Colon (tissue), 2 donors: ENCODE measurements at regions not wholly inside any gene's neighbourhood (a gene's known extent, or its start where the extent isn't known, plus 50 kb on each side); places are given as distances from the start of the nearest gene placed in this dataset.

Source experiments
- FAIRE-seq: peaks from 2 replicates; lab custom pipeline; 2012; peaks lifted over from hg19 to GRCh38; lab: Jason Lieb, UNC
- donor health status: control.
- donor health status: control.

DNA sequence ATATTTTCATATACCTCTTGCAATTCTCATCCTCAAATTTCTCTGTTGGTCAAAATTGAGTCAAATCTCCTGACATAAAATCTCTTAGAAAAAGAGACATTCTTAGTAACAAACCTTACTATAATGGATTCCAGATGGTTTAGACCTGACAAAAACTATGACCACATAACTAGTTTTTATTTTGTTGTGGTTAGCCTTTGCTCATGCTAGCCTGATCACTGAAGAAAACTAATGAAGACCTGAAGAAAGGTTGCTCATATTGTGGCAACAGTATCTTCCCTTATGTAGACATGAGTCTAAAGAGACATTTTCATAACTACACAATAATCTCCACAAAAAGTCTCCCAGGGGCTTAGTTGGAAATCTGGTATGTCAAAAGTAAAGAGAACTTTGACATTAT, 274.1 kb upstream of the TMEM161B start:
- no peak for FAIRE-seq

DNA sequence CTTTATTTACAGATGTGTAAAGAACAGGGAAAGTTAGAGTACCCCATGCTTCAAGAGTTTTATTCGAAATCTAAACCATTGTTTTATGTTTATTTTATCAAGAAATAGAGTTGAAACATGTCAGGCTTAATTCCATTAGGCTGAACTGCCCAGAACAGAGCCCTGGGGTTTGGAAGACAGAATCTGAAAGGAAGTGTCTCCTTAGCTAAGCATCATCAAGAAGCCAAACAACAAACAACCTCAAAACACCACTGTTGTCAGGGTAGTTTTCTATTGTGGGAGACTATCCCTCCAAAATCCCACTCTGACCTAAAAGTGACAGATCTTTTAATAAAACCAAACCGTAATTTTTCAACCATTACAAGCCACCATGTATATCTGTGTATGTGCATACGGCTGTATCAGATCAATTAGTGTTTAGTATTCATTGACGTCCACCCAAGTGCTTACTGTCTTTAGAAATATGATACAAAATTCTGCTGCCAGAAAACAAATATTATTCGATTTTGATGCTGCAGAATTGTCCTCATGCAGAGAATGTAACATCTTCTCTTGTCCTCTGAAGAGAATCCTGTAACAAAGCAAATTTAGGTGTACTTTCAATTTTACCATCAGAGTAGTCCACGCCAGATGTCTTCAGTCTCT, 271.9 kb upstream of the TMEM161B start:
- FAIRE-seq: no peak

DNA sequence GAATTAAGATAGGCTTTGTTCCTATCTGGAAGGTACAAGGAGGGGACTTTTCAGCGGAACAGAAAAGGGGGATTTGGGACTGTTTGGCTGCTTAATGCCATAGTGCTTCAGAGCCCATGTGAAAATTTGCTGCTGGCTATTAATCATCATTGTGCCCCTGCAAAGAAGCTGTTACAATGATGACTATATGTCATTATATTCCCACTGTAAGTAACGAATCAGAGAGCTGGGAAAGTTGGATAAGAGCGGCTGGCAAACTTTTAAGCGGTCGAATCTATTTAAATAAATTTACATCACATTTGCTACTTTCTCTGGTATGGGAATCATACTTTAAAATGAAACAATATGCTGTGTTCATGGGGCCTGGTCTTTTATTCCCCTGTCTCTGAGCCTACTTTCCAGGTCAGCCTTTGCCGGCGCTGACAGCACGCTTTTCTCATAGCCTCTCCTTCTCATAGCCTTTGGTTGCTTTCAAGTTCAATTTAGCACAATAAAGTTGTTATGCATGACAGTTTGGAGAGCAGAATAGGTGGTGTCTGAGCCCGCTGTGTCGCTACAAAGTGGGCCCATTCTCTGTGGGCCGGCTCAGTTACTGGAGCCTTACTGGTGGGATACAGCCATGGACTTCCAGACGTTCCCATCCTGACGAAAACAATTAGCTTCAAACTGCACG, 271.2 kb upstream of the TMEM161B start:
- FAIRE-seq: no peak

DNA sequence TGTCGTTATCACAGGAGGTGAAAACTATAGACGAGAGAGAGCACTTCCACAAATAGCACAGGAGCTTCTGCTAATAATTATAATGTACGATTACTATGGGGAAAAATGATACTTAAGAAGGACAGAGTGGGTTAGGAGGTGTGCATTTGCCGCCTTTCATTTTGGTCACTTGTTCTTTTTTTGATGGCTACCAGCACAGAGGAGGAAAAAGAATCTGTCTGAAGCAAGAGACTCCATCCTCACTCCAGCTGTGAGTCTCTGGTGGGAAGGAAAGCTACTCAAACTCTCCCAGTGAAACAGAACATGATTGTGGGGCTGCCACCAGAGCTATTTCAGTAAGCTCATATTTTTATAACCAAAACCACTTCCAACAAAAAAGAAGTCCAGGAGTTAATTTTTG, 270.4 kb upstream of the TMEM161B start:
- FAIRE-seq: no peak

DNA sequence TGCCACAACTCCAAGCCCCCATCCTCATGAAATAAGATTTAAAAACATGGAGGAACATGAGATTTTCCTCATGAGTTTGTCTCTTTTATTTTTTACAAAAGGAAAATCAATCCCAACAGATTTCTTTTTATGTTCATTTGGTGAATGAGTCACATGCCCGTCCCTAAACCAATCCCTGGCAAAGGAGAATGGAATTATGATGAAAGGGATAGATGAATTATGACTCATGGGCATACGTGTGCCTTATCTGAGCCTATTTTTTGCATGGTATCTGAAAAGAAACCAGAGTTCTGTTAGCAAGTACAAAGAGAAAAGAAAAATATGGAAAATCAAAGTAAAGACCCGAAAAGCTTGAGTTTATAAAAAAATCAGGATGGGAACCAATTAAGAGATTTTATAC, 267.5 kb upstream of the TMEM161B start:
- no peak for FAIRE-seq

DNA sequence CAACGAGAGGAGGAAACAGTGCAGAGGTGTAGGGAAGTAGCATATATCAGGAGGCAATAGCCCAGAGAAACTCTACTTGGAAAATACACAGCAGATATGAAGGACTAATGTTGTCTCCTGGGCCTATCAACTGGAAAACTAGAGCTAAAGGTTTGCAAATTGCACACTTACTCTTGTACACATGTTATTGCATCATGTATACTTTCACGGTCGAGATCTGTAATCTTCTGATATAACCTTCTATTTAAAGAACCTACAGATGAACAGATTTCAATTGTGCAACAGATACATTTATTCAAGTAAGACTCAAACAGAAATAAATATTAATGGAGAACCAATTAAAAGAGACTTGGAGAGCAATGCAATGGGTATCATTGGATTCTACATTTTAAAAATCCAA, 256.3 kb upstream of the TMEM161B start:
- FAIRE-seq: no peak

DNA sequence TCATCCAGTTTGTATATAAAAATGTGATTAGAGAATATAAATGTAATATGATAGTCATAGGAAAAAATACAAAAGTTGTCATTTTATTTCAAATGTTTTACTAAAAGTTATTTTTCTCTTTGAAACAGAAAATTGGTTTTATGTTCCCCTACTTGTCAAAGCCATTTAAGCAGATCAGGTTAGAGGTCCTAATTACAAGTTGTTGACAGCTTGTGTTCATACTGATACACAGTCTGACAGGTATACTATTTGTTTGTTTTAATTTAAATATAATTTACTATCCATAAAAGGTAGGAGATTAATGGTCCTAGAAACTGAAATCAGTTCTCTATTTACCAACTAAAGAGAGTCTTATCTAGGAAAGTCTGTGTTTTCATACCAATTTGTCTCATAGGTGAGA, 250.4 kb upstream of the TMEM161B start:
- FAIRE-seq: no peak

DNA sequence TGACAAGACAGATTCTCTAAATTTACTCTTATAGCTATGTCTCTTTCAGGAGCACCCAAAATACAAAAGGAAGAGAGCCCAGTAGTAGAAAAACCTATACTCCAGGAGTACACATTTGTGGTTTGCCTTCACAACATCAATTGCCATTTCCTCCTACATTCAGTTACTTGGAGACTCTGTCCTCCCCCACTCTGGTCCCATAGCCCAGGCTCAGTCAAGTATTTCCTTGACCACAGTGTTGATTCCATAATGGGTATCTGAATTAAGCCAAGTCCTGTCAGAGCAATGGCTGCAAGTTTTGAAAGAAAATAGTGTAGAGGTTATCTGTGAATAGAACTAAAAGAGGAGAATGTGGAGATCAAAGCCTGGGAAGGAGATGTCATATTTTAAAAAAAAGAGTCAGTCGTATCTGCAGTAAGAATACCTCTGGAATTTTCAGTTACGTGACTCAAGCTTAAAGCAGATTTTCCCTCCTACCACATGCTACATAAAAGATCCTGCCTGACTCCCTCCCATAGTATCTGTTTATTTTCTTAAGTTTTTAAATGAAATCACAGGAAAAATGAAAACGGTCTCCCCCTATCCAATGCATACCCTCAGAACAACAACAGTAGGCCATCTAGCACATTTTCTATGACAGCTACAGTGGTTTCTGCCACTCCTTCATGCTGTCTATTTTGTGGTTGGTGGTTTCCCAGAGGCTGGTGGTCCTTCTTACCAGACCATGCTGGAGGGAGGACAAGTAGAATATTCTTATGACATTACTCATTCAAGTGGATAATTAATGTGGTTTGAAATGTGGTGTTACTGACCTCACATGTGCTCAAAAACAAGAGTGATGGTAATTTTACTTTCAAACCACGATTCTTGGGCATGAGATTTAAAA, 249.7 kb upstream of the TMEM161B start:
- no peak for FAIRE-seq

DNA sequence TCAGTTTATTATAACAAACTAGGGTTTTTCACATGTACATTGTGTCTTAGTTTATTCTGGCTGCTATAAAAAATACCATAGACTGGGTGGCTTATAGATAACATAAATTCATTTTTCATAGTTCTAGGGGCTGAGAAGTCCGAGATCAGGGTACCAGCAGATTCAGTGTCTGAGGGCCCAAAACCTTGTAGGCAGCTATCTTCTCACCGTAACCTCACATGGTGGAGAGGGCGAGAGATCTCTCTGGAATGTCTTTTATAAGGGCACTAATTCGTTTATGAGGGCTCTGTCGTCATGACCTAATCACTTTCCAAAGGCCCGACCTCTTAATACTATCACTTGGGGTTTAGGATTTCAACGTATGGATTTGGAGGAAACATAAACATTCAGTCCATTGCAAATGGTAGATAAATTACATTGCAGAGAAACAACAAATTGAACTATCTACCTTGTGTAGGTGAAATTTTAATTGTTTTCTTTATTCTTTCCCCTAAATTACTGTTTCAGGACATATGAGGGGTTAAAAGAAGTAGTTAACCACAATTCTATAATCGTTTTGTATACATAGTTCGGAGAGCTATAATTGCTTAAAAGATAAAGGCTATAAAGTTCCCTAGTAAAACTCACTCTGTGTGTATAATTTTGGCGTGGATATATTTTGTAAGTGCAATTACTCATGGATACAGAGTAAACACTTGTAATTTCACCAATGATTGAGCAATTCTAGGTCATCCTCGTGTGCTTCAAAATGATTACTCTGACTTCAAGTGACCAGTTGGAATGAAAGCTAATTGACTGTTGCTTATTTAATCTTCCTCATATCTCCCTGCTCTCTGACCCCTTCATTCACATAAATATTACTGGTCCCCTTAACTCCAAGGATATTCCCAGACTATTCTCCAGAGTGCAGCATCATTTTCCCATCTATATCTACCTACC, 247.5 kb upstream of the TMEM161B start:
- no peak for FAIRE-seq

DNA sequence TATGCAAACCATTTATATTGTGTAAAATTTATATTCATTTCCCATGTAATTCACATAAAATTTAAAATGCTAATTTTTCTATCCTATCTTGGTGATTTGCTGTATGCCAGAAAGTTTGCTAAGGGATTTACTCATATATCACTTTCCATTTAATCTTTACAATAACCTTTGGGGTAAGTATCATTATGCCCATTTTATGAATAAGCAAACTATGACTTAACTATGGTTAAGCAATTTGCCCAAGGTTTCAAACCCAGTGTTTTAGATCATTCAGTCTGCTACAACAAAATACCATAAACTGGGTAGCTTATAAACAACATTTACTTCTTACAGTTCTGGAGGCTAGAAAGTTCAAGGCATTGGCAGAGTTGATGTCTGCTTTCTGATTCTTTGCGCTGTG, 246.4 kb upstream of the TMEM161B start:
- no peak for FAIRE-seq

DNA sequence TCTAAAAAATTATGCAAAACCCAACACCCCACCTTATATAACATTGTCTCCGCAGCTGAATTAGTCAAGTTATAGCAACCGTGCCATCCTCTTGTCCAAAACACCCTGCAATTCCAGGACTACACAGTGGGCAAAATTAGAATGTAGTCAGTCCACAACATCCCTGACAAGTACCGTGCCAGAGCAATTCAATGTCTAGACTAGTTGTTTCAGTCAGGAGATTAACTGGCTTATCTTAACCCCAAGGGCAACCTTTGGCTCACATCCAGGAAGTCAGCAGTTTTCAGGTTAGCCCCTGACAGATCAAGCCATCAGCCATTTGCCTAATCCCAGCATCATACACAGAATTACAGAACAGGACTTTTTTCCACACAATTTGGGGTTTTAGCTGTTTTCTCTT, 240.8 kb upstream of the TMEM161B start:
- no peak for FAIRE-seq

DNA sequence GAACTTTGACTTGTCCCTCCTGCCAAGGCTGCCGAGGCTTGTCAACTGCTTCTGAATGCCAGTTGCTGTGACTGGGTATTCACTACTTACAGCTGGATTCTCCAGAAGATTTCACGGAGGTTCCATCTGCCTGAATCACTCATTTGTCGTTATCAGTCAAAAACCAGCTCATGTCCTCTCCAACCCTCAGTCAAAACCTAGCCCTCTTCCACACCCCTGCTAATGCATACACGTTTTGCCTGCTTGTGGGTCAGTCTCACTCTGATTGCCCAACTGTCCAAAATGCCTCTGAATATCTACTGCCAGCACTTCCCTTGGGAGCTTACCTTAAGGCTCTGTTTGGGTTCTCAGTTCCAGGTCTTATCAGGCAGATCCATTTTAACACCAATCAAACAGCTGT, 238.6 kb upstream of the TMEM161B start:
- FAIRE-seq: no peak

DNA sequence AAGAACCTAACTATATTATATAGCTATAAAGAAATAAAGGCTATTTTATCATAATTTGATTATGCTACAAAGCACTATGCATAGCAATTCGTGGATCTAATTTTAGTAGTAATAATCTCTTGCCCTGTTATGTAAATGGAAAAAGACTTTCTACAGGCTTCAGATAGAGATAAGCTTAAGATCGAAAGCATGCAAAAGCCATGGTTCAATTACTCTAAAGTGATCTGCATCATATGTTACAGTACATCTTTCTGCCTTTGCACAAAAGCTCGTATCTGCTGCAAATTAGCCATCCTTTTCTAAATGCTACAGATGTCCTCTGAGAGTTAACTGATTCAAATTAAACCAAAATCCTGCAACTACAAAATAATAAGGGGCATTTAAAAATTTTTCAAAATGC, 234.8 kb upstream of the TMEM161B start:
- no peak for FAIRE-seq

DNA sequence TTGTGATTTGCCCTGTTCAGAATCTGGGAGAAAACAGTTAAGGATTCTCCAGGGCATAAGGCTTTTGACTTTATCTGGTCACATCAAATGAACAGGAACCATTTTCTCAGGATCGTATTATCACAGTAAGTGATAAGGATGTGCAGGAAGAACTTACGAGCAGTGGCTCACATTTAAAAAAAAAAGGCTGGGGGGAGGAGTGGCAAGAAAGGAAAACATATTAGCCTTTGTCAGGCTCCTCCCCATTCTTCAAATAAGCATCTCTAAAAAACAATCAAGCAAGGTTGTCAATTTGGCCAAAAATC, 234.3 kb upstream of the TMEM161B start:
- FAIRE-seq: no peak

DNA sequence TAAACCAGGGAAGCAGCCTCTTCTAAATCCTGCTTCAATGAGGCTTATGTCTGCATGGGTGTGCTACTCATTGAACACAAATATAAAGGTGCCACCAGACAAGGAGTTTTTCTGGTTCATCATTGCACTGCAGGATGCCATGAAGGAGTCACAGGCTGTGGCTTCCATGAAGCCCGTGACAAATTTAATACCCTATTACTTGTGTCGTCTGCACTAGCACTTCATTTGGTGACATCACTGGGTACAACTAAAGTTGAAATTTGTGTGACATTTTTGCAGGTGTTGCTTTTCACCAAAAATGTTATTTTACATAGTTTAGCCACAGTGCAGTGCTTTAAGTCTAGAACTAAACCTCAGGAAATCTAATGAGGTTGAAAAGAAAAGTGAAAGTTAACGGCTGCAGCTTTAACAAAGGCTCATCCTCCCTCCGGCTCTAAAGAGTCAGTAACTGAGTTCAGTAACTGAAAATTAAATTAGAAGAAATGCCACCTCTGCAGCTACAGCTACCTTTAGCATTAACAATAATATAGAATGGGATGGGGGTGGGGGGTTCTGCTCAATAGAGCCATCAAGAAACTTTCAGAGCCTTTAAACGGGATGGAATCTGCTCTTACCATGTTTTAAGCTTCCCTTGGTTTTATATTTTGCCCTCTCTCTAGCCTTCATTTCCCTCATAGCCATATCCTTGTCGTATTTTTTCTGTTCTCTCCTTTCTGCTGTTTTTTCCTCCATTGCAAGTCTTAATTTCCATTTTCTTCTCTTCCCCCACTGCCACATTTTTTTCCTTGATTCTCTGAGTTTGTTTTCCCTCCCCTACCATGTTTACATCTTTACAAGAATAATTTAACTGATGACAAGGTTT, 233.8 kb upstream of the TMEM161B start:
- FAIRE-seq: no peak

DNA sequence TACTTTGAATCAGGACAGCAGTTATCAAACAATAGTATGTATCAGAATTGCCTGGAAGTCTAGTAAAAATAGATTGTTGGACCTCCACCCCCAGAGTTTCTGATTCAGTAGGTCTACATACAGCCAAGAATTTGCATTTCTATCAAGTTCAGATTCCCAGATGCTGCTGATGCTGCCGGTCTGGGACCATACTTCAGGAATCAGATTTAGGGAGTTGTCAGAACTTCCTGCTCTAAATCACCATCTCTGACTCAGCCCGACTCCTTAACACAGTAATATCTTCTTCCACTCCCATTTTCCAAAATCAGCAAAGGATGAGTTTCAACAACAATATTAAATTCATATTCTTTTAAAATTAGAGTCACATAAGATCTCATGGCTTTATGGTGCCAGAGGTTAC, 227.2 kb upstream of the TMEM161B start:
- no peak for FAIRE-seq

DNA sequence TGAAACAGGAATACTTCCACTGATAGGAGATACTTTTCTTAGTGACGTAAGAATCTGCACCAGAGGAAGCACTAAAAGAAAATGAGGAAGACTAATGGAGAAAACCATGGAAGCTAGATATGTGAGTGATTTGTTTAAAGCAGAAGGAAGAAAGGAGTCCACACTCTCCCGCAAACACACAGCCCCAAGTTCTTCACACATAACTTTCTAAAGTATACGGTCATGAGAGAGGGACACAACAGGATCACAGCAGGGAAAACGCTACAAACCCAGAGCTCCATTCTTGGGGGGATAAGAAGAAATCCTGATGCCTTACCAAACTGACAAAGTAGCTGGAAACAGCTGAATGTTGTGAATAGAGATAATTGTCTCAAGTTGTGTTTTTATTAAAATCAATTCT, 222.2 kb upstream of the TMEM161B start:
- FAIRE-seq: no peak

DNA sequence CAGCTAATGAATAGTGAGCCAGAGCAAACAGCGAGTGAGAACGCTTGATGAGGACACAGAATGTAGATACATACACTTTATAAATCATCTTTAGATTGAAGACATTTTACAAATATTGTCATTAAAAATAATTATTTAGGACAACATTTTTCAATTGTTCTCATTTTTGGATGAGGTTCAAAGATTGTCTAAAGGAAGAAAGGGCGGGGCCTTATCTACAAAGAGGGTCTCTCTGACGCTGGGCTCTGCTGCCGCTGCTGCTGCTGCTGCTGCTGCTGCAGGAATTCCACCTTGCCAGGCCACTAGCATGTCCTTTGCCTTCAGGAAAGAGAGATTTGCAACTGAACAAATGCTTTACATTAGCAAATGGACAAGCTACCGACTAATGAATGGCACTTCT, 220.7 kb upstream of the TMEM161B start:
- no peak for FAIRE-seq

DNA sequence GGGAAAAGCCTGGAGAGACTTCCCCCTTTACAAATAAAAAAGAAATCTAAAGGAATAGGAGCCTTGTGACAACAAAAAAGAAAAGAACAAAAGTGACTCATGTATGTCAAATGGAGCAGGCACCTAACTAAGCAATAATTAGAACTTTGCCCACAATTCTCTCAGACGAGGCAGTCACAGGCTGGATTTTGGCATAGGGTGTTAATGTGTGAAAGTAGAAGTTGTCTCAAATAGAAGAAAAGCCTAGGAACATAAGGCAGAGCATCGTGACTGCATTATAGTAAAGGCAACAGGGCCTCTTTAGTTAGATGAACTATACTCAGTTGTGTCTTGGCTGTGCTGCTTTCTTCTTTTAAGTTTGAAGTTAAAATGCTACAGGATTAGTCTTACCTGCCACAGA, 219.9 kb upstream of the TMEM161B start:
- FAIRE-seq: no peak

DNA sequence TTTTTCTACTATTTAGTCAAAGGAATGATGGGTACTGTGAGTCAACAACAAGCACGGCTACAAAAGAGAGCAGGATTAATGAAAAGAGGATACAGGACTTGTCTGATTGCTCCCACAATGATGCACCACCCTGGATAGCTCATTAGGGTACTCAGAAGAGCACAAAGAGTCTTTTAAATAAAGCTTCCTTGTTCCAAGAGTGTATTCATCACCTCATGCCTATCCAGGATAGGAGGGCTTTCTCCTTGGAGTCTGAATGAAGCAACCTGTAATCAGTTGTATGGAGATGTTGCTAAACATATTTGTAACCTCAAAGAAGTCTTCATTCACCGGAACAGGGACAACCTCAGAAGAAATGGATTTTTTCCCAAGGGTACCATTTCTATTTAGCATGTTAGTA, 219.5 kb upstream of the TMEM161B start:
- FAIRE-seq: no peak

DNA sequence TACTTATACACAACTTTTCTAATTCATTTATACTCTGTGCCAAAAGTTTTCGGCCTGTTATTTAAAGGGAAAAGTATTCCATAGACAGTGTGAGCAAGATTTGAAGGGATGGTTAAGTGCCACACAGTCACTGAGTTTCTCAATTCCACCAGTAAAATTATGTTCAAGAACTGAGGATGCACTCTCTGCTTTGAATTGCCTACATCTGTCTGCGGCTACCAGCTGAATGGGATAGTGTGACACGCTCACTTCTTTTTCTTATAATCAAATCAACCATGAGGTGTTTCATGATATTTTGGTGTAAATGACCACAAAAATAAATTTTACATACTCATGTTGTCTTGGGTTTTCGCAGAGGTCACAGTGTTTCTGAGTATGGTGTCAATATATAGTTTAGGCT, 218.4 kb upstream of the TMEM161B start:
- FAIRE-seq: no peak
